Anterior cingulate cortex (tissue), 58 donors: ENCODE measurements at regions not wholly inside any gene's neighbourhood (a gene's known extent, or its start where the extent isn't known, plus 50 kb on each side); places are given as distances from the start of the nearest gene placed in this dataset.

ENCODE experiments used
- DNase-seq, 58 donors: peaks; one replicate each; lab custom pipeline; 2025; lab: John Stamatoyannopoulos, UW

- DNase-seq, result no peak
Observed at GRCh38 chr1:182735343-182735742, 51.0 kb upstream of the RGS8 start.

- DNase-seq, result peak in 1 of 58 donors; percentile 33
Observed at GRCh38 chr1:182739545-182739944, 50.0 kb upstream of the NPL start.
